H1 (cell line): ENCODE measurements at regions not wholly inside any gene's neighbourhood (a gene's known extent, or its start where the extent isn't known, plus 50 kb on each side); places are given as distances from the start of the nearest gene placed in this dataset.

Experiments used
- CTCF ChIA-PET: fragments of 300-600 bp; sonication (Branson Sonifier 250); formaldehyde crosslinking; loops from one replicate; lab custom pipeline; 2021; ENCODE audit not compliant: partially characterized antibody; lab: Charles Lee
- POLR2A ChIA-PET: fragments of 300-600 bp; sonication (Branson Sonifier 250); formaldehyde crosslinking; loops from one replicate; lab custom pipeline; 2021; ENCODE audit warnings: inconsistent platforms; ENCODE audit not compliant: partially characterized antibody; lab: Charles Lee
- DNase-seq, 2 experiments: peaks; one replicate each; pipeline versions ENCODE4 v3.0.0 to v3.0.0-alpha.2; 2010 to 2022; ENCODE audit warnings: low spot score in 2 of 2, low read depth in 1 of 2, mixed read lengths in 1 of 2
- FAIRE-seq: peaks from 2 replicates; lab custom pipeline; 2011; peaks lifted over from hg19 to GRCh38; lab: Jason Lieb, UNC
- H2AFZ ChIP-seq: 2 replicates; pipeline ENCODE4 v1.8.1; 2012; ENCODE audit warnings: low read length, inconsistent platforms
- H2AK5ac ChIP-seq: 2 replicates; pipeline ENCODE4 v1.6.1; 2013; ENCODE audit warnings: low read depth, low read length
- H2BK120ac ChIP-seq: replicated peaks from 2 replicates; pipeline ENCODE3; 2013; ENCODE audit warnings: low read depth, low read length, inconsistent platforms
- H2BK12ac ChIP-seq: 2 replicates; pipeline ENCODE4 v1.6.1; 2013; ENCODE audit warnings: low read depth, low read length
- H2BK15ac ChIP-seq: 2 replicates; pipeline ENCODE4 v1.6.1; 2013; ENCODE audit warnings: low read length
- H2BK20ac ChIP-seq: 2 replicates; pipeline ENCODE4 v1.6.1; 2013; ENCODE audit warnings: low read length
- H2BK5ac ChIP-seq: 2 replicates; pipeline ENCODE4 v1.6.1; 2013; ENCODE audit warnings: low read depth, low read length
- H3K14ac ChIP-seq: 2 replicates; pipeline ENCODE4 v1.6.1; 2013; ENCODE audit warnings: inconsistent platforms; ENCODE audit not compliant: insufficient read length
- H3K18ac ChIP-seq: 2 replicates; pipeline ENCODE4 v1.6.1; 2013; ENCODE audit warnings: low read length; ENCODE audit errors: extremely low read depth
- H3K23ac ChIP-seq: 2 replicates; pipeline ENCODE4 v1.6.1; 2013; ENCODE audit warnings: inconsistent platforms; ENCODE audit not compliant: insufficient read length
- H3K23me2 ChIP-seq: 2 replicates; pipeline ENCODE4 v1.6.1; 2013; ENCODE audit warnings: low read depth, low read length
- H3K27ac ChIP-seq: 2 replicates; pipeline ENCODE4 v1.6.1; 2011; ENCODE audit warnings: low read depth, low read length, inconsistent platforms
- H3K27me3 ChIP-seq, 4 experiments: replicated peaks in 1 of 4; 1 replicate in 1 of 4; 2 replicates in 3 of 4; pipeline versions ENCODE4 v1.6.1 to v1.8.1; 2011 to 2013; ENCODE audit warnings: low read length in 3 of 4, mild to moderate bottlenecking in 3 of 4, inconsistent platforms in 2 of 4, mixed read lengths in 2 of 4, moderate library complexity in 1 of 4; ENCODE audit not compliant: control insufficient read depth in 3 of 4, insufficient read depth in 3 of 4; ENCODE audit errors: extremely low read depth in 1 of 4
- H3K36me3 ChIP-seq, 4 experiments: 2 replicates each; pipeline versions ENCODE4 v1.6.1 to v1.8.1; 2011 to 2013; ENCODE audit warnings: mild to moderate bottlenecking in 4 of 4, low read length in 3 of 4, moderate library complexity in 2 of 4, control low read depth in 1 of 4, inconsistent platforms in 1 of 4; ENCODE audit not compliant: insufficient read depth in 4 of 4, control insufficient read depth in 2 of 4
- H3K4ac ChIP-seq: replicated peaks from 2 replicates; pipeline ENCODE3; 2013; ENCODE audit warnings: low read length, low read depth, mixed read lengths, inconsistent platforms; ENCODE audit not compliant: insufficient read length
- H3K4me1 ChIP-seq, 4 experiments: replicated peaks in 1 of 4; 1 replicate in 1 of 4; 2 replicates in 3 of 4; pipeline versions ENCODE4 v1.6.1 to v1.8.1; 2011 to 2013; ENCODE audit warnings: low read length in 3 of 4, inconsistent platforms in 2 of 4, mixed read lengths in 1 of 4; ENCODE audit not compliant: insufficient read depth in 4 of 4, control insufficient read depth in 3 of 4
- H3K4me2 ChIP-seq, 2 experiments: 2 replicates each; pipeline versions ENCODE4 v1.6.1 to v1.8.1; 2011 to 2013; ENCODE audit warnings: low read depth in 2 of 2, low read length in 2 of 2, control low read depth in 1 of 2, inconsistent platforms in 1 of 2, mild to moderate bottlenecking in 1 of 2; ENCODE audit not compliant: insufficient read depth in 1 of 2
- H3K4me3 ChIP-seq, 4 experiments: fragments of 200-600, 300-600 bp in 1 of 4; sonication (generic), shearing (Covaris generic), sonication (Bioruptor Twin) in 1 of 4; 2 replicates each; pipeline versions ENCODE4 v1.5.1 to v1.8.1; 2011 to 2016; ENCODE audit warnings: low read length in 4 of 4, low read depth in 3 of 4, control low read depth in 2 of 4, inconsistent platforms in 2 of 4, mild to moderate bottlenecking in 2 of 4, mixed read lengths in 1 of 4, moderate library complexity in 1 of 4; ENCODE audit not compliant: insufficient read depth in 2 of 4; ENCODE audit errors: extremely low read depth in 1 of 4
- H3K56ac ChIP-seq: replicated peaks from 2 replicates; pipeline ENCODE3; 2013; ENCODE audit warnings: low read depth, mild to moderate bottlenecking, mixed read lengths, low read length, inconsistent platforms; ENCODE audit not compliant: insufficient read length
- H3K79me1 ChIP-seq: 2 replicates; pipeline ENCODE4 v1.6.1; 2013; ENCODE audit warnings: low read depth, low read length, control low read depth
- H3K79me2 ChIP-seq, 2 experiments: 2 replicates each; pipeline versions ENCODE4 v1.6.1 to v1.8.1; 2012 to 2013; ENCODE audit warnings: low read length in 2 of 2, mild to moderate bottlenecking in 2 of 2, inconsistent platforms in 1 of 2; ENCODE audit not compliant: insufficient read depth in 2 of 2, control insufficient read depth in 1 of 2
- H3K9ac ChIP-seq, 4 experiments: replicated peaks in 1 of 4; 1 replicate in 1 of 4; 2 replicates in 3 of 4; pipeline versions ENCODE4 v1.6.1 to v1.8.1; 2011 to 2013; ENCODE audit warnings: low read depth in 3 of 4, low read length in 3 of 4, control low read depth in 2 of 4, mild to moderate bottlenecking in 2 of 4, moderate library complexity in 2 of 4, inconsistent platforms in 1 of 4; ENCODE audit errors: extremely low read depth in 1 of 4
- H3K9me3 ChIP-seq, 2 experiments: 2 replicates each; pipeline versions ENCODE4 v1.6.1 to v1.8.1; 2012 to 2013; ENCODE audit warnings: mild to moderate bottlenecking in 2 of 2, moderate library complexity in 2 of 2, control low read depth in 1 of 2, inconsistent platforms in 1 of 2, low read depth in 1 of 2, low read length in 1 of 2, mixed read lengths in 1 of 2; ENCODE audit not compliant: insufficient read depth in 2 of 2
- H4K20me1 ChIP-seq, 2 experiments: replicated peaks in 1 of 2; 2 replicates each; pipeline versions ENCODE3 to v1.8.1; 2011 to 2013; ENCODE audit warnings: inconsistent platforms in 2 of 2, low read length in 2 of 2, mild to moderate bottlenecking in 1 of 2; ENCODE audit not compliant: insufficient read depth in 2 of 2, control insufficient read depth in 1 of 2
- H4K5ac ChIP-seq: 2 replicates; pipeline ENCODE4 v1.6.1; 2013; ENCODE audit warnings: low read length, low read depth, mixed read lengths, inconsistent platforms; ENCODE audit not compliant: insufficient read length
- H4K8ac ChIP-seq: 2 replicates; pipeline ENCODE4 v1.8.0; 2013; ENCODE audit warnings: mild to moderate bottlenecking, moderate library complexity, low read length, inconsistent platforms; ENCODE audit not compliant: insufficient read depth; ENCODE audit errors: extremely low read depth
- H4K91ac ChIP-seq: replicated peaks from 2 replicates; pipeline ENCODE3; 2013; ENCODE audit warnings: low read length, mixed read lengths, inconsistent platforms; ENCODE audit not compliant: insufficient read length
- ATF3 ChIP-seq: IDR thresholded peaks from 2 replicates; pipeline ENCODE4 v1.6.1; 2011; ENCODE audit warnings: low read depth, mild to moderate bottlenecking, low read length; ENCODE audit not compliant: insufficient read depth
- CBX5 ChIP-seq: fragments of 300-800, 300-1000 bp; sonication (generic); IDR thresholded peaks from 2 replicates; pipeline ENCODE4 v1.7.1; 2016; ENCODE audit warnings: antibody characterized with exemption, low read length, low read depth
- CBX8 ChIP-seq: fragments of 300-800, 300-1000 bp; sonication (generic); IDR thresholded peaks from 2 replicates; pipeline ENCODE4 v1.7.1; 2016; ENCODE audit warnings: low read depth, low read length, borderline replicate concordance
- GABPA ChIP-seq: IDR thresholded peaks from 2 replicates; pipeline ENCODE4 v1.6.1; 2011; ENCODE audit warnings: mild to moderate bottlenecking, low read length, moderate library complexity, borderline replicate concordance; ENCODE audit not compliant: insufficient read depth
- PHF8 ChIP-seq: fragments of 200-600 bp; sonication (generic); conservative IDR thresholded peaks from 2 replicates; pipeline ENCODE4 v1.7.1; 2012; ENCODE audit warnings: low read depth, mild to moderate bottlenecking, inconsistent platforms, low read length, moderate library complexity
- RAD21 ChIP-seq, 2 experiments: IDR thresholded peaks in 1 of 2; conservative IDR thresholded peaks in 1 of 2; 2 replicates each; pipeline ENCODE4 v1.6.1; 2011; ENCODE audit warnings: low read depth in 2 of 2, low read length in 2 of 2, improper control_type of control experiment in 1 of 2, inconsistent platforms in 1 of 2, mild to moderate bottlenecking in 1 of 2, moderate library complexity in 1 of 2
- SP1 ChIP-seq: IDR thresholded peaks from 2 replicates; pipeline ENCODE4 v1.6.1; 2011; ENCODE audit warnings: low read depth, low read length
- SP2 ChIP-seq: IDR thresholded peaks from 2 replicates; pipeline ENCODE4 v1.6.1; 2012; ENCODE audit warnings: mild to moderate bottlenecking, low read length, inconsistent platforms
- SUZ12 ChIP-seq: fragments of 200-600 bp; sonication (generic); IDR thresholded peaks from 2 replicates; pipeline ENCODE4 v1.6.1; 2012; ENCODE audit warnings: mild to moderate bottlenecking, inconsistent platforms, low read length, moderate library complexity, mixed read lengths
- TCF12 ChIP-seq: IDR thresholded peaks from 2 replicates; pipeline ENCODE4 v1.6.1; 2011; ENCODE audit warnings: low read depth, mild to moderate bottlenecking, low read length
- WGBS, 2 experiments: shearing (Covaris generic) in 1 of 2; methylation state at CpG; one replicate each; pipeline versions ENCODE4 v1.1.6 to v1.1.7; 2013 to 2015; ENCODE audit warnings: low lambda C conversion rate in 2 of 2, mixed read lengths in 2 of 2, inconsistent platforms in 1 of 2, low coverage in 1 of 2, missing lambda C conversion rate in 1 of 2; ENCODE audit not compliant: insufficient replicate concordance in 2 of 2, insufficient coverage in 1 of 2, insufficient read length in 1 of 2; ENCODE audit errors: extremely low coverage in 1 of 2, missing lambda C conversion rate in 1 of 2; 5-methylcytosine and 5-hydroxymethylcytosine counted together
- TF ChIP-seq, protein P1 (sequence below): IDR thresholded peaks from 2 replicates; pipeline ENCODE4 v1.6.1; 2012; ENCODE audit warnings: low read length, inconsistent platforms

GRCh38 chr18:2396162-2396505, 175.2 kb downstream of the METTL4 start:
- Histone ChIP-seq H3K27me3 (no peaks in the 10 kb centered on the region), H3K18ac (no peak overlapping the region), H3K4me1 (no peaks in the 10 kb centered on the region), H2AFZ (no peak overlapping the region), H3K79me1 (no peaks in the 10 kb centered on the region), H3K14ac (no peak overlapping the region), H4K20me1 (no peaks in the 10 kb centered on the region), H3K9me3 (no peaks in the 10 kb centered on the region), H4K5ac (no peak overlapping the region), H4K91ac (no peak overlapping the region), H2BK20ac (no peak overlapping the region), H2BK15ac (no peak overlapping the region), H2BK5ac (no peak overlapping the region), H4K8ac (no peak overlapping the region), H2AK5ac (no peak overlapping the region), H3K23me2 (no peaks in the 10 kb centered on the region), H3K4ac (no peak overlapping the region), H3K36me3 (no peaks in the 10 kb centered on the region), H3K23ac (no peak overlapping the region), H3K4me2 (no peak overlapping the region), H3K79me2 (no peaks in the 10 kb centered on the region), H3K9ac (no peak overlapping the region), H3K27ac (no peak overlapping the region), H2BK120ac (no peak overlapping the region), H2BK12ac (no peak overlapping the region), H3K56ac (no peak overlapping the region), H3K4me3 (no peak overlapping the region)
- FAIRE-seq (no peak), DNase-seq (no peak)
- ChIA-PET POLR2A (no interaction called here), CTCF (interaction anchor here (0.6 kb wide), 1 partner anchor 120 kb away, joined by 3 read pairs; no protein-coding TSS in a partner anchor)
- TF ChIP-seq RAD21 (IDR thresholded peaks at IDR 0.05 in 1 of 2, conservative IDR thresholded peaks at IDR 0.05 in 1 of 2; ENCODE audit: low read depth in 2 of 2, low read length in 2 of 2) (no peak), SUZ12 (no peak), GABPA (no peak), ATF3 (no peak), SP2 (no peak), CBX5 (no peak), SP1 (no peak), TCF12 (no peak), CBX8 (no peak), PHF8 (no peak)
- TF ChIP-seq, protein P1, sequence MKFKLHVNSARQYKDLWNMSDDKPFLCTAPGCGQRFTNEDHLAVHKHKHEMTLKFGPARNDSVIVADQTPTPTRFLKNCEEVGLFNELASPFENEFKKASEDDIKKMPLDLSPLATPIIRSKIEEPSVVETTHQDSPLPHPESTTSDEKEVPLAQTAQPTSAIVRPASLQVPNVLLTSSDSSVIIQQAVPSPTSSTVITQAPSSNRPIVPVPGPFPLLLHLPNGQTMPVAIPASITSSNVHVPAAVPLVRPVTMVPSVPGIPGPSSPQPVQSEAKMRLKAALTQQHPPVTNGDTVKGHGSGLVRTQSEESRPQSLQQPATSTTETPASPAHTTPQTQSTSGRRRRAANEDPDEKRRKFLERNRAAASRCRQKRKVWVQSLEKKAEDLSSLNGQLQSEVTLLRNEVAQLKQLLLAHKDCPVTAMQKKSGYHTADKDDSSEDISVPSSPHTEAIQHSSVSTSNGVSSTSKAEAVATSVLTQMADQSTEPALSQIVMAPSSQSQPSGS: no peak
- 94% methylated on average over 2 of the region's 2 CpGs; no CpG with 5 or more reads in 1 of the 2 experiments for WGBS, 2 experiments
